Stimulated activated CD8-positive, alpha-beta memory T cell treated with anti-CD3 and anti-CD28 coated beads, Interleukin-7, amount 100 ng/mL, for 4 hours (primary cell): ENCODE measurements at regions not wholly inside any gene's neighbourhood (a gene's known extent, or its start where the extent isn't known, plus 50 kb on each side); places are given as distances from the start of the nearest gene placed in this dataset.
"Not testable (repeated sequence)": the region's sequence is repeated elsewhere in the genome, so short reads cannot be mapped to it uniquely, and the experiment has no call there.

Source experiments
- DNase-seq, 2 donors: peaks; one replicate each; pipeline ENCODE4 v3.0.0-alpha.2; 2020; ENCODE audit warnings: low read depth in 2 of 2

GRCh38 chr2:226330206-226330605, 469.4 kb downstream of the IRS1 start:
- no peak for DNase-seq

- no peak for DNase-seq
These were observed 470.4 kb downstream of the IRS1 start for GRCh38 chr2:226329180-226329579.

GRCh38 chr2:226327830-226328229, 471.8 kb downstream of the IRS1 start:
- no peak for DNase-seq

GRCh38 chr2:226325526-226325925, 474.1 kb downstream of the IRS1 start:
- DNase-seq: no peak

- DNase-seq: no peak
These were observed 479.3 kb downstream of the IRS1 start for GRCh38 chr2:226320076-226320948.

- DNase-seq: no peak
These were observed 481.6 kb downstream of the IRS1 start for GRCh38 chr2:226317970-226318369.

- no peak for DNase-seq
These were observed 486.6 kb downstream of the IRS1 start for GRCh38 chr2:226313060-226313459.

GRCh38 chr2:226312155-226312554, 487.5 kb downstream of the IRS1 start:
- no peak for DNase-seq

- no peak for DNase-seq
These were observed 489.5 kb downstream of the IRS1 start for GRCh38 chr2:226310146-226310545.

- DNase-seq: no peak
These were observed 490.6 kb downstream of the IRS1 start for GRCh38 chr2:226308986-226309385.

GRCh38 chr2:226308323-226308680, 491.3 kb downstream of the IRS1 start:
- no peak for DNase-seq

GRCh38 chr2:226307487-226308322, 491.9 kb downstream of the IRS1 start:
- DNase-seq: no peak

GRCh38 chr2:226306969-226307368, 492.7 kb downstream of the IRS1 start:
- DNase-seq: no peak

- no peak for DNase-seq
These were observed 495.3 kb downstream of the IRS1 start for GRCh38 chr2:226304308-226304707.

GRCh38 chr2:226303707-226304106, 495.9 kb downstream of the IRS1 start:
- DNase-seq: no peak

GRCh38 chr2:226300196-226300886, 499.3 kb downstream of the IRS1 start:
- DNase-seq: no peak

GRCh38 chr2:226299771-226300170, 499.8 kb downstream of the IRS1 start:
- no peak for DNase-seq

- no peak for DNase-seq
These were observed 503.9 kb downstream of the IRS1 start for GRCh38 chr2:226295681-226296080.

GRCh38 chr2:226295123-226295522, 504.5 kb downstream of the IRS1 start:
- DNase-seq: no peak

GRCh38 chr2:226291281-226291680, 508.3 kb downstream of the IRS1 start:
- DNase-seq: not testable (repeated sequence)

- no peak for DNase-seq
These were observed 512.7 kb downstream of the IRS1 start for GRCh38 chr2:226286916-226287315.

GRCh38 chr2:226283796-226284195, 515.8 kb downstream of the IRS1 start:
- DNase-seq: no peak
